Upper lobe of left lung (tissue), 4 donors: ENCODE measurements at regions not wholly inside any gene's neighbourhood (a gene's known extent, or its start where the extent isn't known, plus 50 kb on each side); places are given as distances from the start of the nearest gene placed in this dataset.

Source experiments
- CTCF ChIP-seq, 6 experiments: fragments of 450-650 bp in 4 of 6; fragments of 200-600 bp in 2 of 6; sonication (generic) in 2 of 6; IDR thresholded peaks; one replicate each; pipeline ENCODE4 v1.5.1; 2016 to 2019; ENCODE audit warnings: antibody characterized with exemption in 6 of 6
- POLR2A ChIP-seq, 4 donors: fragments of 450-650 bp; IDR thresholded peaks; one replicate each; pipeline ENCODE4 v1.5.1; 2016 to 2017; ENCODE audit warnings: antibody characterized with exemption in 4 of 4, mild to moderate bottlenecking in 2 of 4

GRCh38 chr5:87136096-87136495, 131.6 kb upstream of the RASA1 start:
- TF ChIP-seq CTCF (IDR thresholded peaks at IDR 0.05) (no peak), POLR2A (IDR thresholded peaks at IDR 0.05) (no peak)
